ENCODE measurements at regions not wholly inside any gene's neighbourhood (a gene's known extent, or its start where the extent isn't known, plus 50 kb on each side); places are given as distances from the start of the nearest gene placed in this dataset.

GRCh38 chr7:88539518-88539917 is 220.0 kb upstream of the ZNF804B start:
- TF ChIP-seq CTCF (IDR thresholded peaks at IDR 0.05; ENCODE audit: borderline replicate concordance, extremely low read depth, low read length, poor library complexity, severe bottlenecking) (no peak), EZH2 (IDR thresholded peaks at IDR 0.05; ENCODE audit: borderline replicate concordance, low read depth, low read length, severe bottlenecking) (no peak)

Data from DND-41 (cell line).